B cell (primary cell): ENCODE measurements at regions not wholly inside any gene's neighbourhood (a gene's known extent, or its start where the extent isn't known, plus 50 kb on each side); places are given as distances from the start of the nearest gene placed in this dataset.
"Not testable (repeated sequence)": the region's sequence is repeated elsewhere in the genome, so short reads cannot be mapped to it uniquely, and the experiment has no call there.

Source experiments
- EZH2 ChIP-seq: IDR thresholded peaks from 2 replicates; pipeline ENCODE4 v1.6.1; 2012; ENCODE audit warnings: borderline replicate concordance, low read depth, mild to moderate bottlenecking, moderate library complexity, low read length; ENCODE audit not compliant: insufficient read depth, poor library complexity, severe bottlenecking
- TF ChIP-seq, protein P1 (sequence below): fragments of 200-600 bp; IDR thresholded peaks from one replicate; pipeline ENCODE4 v1.8.0; 2022; ENCODE audit warnings: antibody characterized with exemption, mild to moderate bottlenecking

DNA sequence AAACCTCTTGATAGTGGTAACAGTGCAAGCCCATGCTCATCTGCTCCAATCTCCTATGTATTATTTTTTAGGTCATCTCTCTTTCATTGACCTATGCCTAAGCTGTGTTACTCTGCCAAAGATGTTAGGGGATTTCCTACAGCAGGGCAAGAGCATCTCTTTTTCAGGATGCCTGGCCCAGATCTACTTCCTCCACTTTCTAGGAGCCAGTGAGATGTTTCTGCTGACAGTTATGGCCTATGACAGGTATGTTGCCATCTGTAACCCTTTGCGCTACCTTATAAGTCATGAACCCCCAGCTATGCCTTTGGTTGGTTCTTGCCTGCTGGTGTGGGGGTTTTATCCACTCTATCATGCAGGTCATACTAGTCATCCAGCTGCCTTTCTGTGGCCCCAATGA lies 168.9 kb upstream of the POTEB3 start:
- TF ChIP-seq, protein P1, sequence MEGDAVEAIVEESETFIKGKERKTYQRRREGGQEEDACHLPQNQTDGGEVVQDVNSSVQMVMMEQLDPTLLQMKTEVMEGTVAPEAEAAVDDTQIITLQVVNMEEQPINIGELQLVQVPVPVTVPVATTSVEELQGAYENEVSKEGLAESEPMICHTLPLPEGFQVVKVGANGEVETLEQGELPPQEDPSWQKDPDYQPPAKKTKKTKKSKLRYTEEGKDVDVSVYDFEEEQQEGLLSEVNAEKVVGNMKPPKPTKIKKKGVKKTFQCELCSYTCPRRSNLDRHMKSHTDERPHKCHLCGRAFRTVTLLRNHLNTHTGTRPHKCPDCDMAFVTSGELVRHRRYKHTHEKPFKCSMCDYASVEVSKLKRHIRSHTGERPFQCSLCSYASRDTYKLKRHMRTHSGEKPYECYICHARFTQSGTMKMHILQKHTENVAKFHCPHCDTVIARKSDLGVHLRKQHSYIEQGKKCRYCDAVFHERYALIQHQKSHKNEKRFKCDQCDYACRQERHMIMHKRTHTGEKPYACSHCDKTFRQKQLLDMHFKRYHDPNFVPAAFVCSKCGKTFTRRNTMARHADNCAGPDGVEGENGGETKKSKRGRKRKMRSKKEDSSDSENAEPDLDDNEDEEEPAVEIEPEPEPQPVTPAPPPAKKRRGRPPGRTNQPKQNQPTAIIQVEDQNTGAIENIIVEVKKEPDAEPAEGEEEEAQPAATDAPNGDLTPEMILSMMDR, result not testable (repeated sequence)
- not testable (repeated sequence) for TF ChIP-seq EZH2
